ENCODE measurements at regions not wholly inside any gene's neighbourhood (a gene's known extent, or its start where the extent isn't known, plus 50 kb on each side); places are given as distances from the start of the nearest gene placed in this dataset.
A peak's percentile ranks its signal among the peaks of the same experiment; 100 is the strongest.
"Not testable (repeated sequence)": the region's sequence is repeated elsewhere in the genome, so short reads cannot be mapped to it uniquely, and the experiment has no call there.

DNA sequence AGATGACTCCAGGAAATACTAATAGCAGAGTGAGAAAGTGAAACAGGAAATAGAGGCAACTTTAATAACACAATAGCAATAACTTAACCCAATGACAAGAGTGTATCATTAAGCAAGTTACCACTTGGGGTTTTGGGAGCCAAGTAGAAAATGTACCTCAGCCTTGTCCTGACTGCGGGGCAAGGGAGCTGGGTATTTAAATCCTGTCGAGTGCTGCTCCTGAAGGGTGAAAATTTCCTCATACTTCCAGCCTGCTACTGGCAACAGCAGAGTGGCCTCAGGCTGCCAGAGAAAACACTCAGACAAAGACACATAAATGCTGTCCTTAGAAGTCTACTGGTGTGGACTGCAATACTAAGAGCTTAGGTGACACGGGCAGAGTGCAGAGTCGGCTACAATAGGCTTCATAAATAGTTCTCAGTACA lies 112.5 kb upstream of the EMB start:
- Histone ChIP-seq H3K36me3 (ENCODE audit: control insufficient read depth in 2 of 2, extremely low read depth in 1 of 2, insufficient read depth in 2 of 2, low read length in 2 of 2) (no peaks in the 10 kb centered on the region), H3K9me1 (ENCODE audit: control insufficient read depth, extremely low read depth, insufficient read depth, low read length) (no peaks in the 10 kb centered on the region), H3K9me3 (ENCODE audit: control insufficient read depth, low read depth, low read length) (no peaks in the 10 kb centered on the region), H3K4me1 (ENCODE audit: control insufficient read depth, extremely low read depth, insufficient read depth, low read length) (peaks cover 4% of the 10 kb centered on the region), H3K9ac (ENCODE audit: control insufficient read depth, extremely low read depth, insufficient read depth, low read length) (peak overlapping the region; percentile 63), H3K79me2 (ENCODE audit: control insufficient read depth, insufficient read depth, low read length) (no peaks in the 10 kb centered on the region), H2AFZ (ENCODE audit: control insufficient read depth, low read length) (peak overlapping the region; percentile 97), H3K27ac (ENCODE audit: control insufficient read depth, insufficient read depth, low read length) (peak overlapping the region; percentile 20), H3K27me3 (ENCODE audit: control insufficient read depth, extremely low read depth, insufficient read depth, low read length) (no peaks in the 10 kb centered on the region), H3K4me2 (ENCODE audit: control insufficient read depth, extremely low read depth, insufficient read depth, low read depth, low read length) (peak overlapping the region; percentile 79), H3K4me3 (ENCODE audit: control insufficient read depth in 2 of 3, extremely low read depth in 1 of 3, insufficient read depth in 2 of 3, low read depth in 1 of 3, low read length in 3 of 3) (peak overlapping the region in 2 of 3 experiments; percentile 29 to 61), H4K20me1 (ENCODE audit: control insufficient read depth, extremely low read depth, insufficient read depth, low read length) (no peaks in the 10 kb centered on the region)
- DNase-seq (ENCODE audit: low read depth, low spot score) = no peak
- TF ChIP-seq, protein P1, sequence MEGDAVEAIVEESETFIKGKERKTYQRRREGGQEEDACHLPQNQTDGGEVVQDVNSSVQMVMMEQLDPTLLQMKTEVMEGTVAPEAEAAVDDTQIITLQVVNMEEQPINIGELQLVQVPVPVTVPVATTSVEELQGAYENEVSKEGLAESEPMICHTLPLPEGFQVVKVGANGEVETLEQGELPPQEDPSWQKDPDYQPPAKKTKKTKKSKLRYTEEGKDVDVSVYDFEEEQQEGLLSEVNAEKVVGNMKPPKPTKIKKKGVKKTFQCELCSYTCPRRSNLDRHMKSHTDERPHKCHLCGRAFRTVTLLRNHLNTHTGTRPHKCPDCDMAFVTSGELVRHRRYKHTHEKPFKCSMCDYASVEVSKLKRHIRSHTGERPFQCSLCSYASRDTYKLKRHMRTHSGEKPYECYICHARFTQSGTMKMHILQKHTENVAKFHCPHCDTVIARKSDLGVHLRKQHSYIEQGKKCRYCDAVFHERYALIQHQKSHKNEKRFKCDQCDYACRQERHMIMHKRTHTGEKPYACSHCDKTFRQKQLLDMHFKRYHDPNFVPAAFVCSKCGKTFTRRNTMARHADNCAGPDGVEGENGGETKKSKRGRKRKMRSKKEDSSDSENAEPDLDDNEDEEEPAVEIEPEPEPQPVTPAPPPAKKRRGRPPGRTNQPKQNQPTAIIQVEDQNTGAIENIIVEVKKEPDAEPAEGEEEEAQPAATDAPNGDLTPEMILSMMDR (optimal IDR thresholded peaks at IDR 0.05 in 1 of 3, IDR thresholded peaks at IDR 0.05 in 1 of 3, conservative IDR thresholded peaks at IDR 0.05 in 1 of 3; ENCODE audit: extremely low read depth in 1 of 3, insufficient read depth in 2 of 3, low read length in 3 of 3) = no peak
- TF ChIP-seq EZH2 (IDR thresholded peaks at IDR 0.05; ENCODE audit: low read length) = no peak
- peak; percentile 90 for FAIRE-seq
- dilution Hi-C loops (cut with MboI; ENCODE audit: extremely low pct_ligation_motif_present, low sequenced_read_pairs) = no loop called here

DNA sequence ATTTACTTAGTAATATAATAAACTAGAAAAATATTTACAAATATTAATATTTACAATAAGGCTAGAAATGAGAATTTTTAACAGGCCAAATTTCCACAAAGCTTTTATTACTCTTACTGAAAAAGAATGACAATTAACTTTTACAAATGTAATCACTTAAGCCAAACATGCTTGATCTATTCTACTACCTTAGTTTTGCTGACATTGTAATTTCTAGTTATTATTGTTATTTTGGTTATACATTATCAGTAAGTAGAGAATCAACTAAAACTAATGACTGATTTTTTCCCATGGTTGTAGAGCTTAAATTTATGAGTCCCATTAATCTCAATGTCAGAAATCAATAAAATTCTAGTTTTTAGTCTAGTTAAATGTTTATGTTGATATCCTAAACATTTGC lies 107.8 kb upstream of the PARP8 start:
- FAIRE-seq; H3K27ac ChIP-seq (ENCODE audit: control insufficient read depth, insufficient read depth, low read length); H3K9me3 ChIP-seq (ENCODE audit: control insufficient read depth, low read depth, low read length); H3K79me2 ChIP-seq (ENCODE audit: control insufficient read depth, insufficient read depth, low read length); DNase-seq (ENCODE audit: low read depth, low spot score); H3K4me2 ChIP-seq (ENCODE audit: control insufficient read depth, extremely low read depth, insufficient read depth, low read depth, low read length); H4K20me1 ChIP-seq (ENCODE audit: control insufficient read depth, extremely low read depth, insufficient read depth, low read length); H3K4me3 ChIP-seq (ENCODE audit: control insufficient read depth in 2 of 3, extremely low read depth in 1 of 3, insufficient read depth in 2 of 3, low read depth in 1 of 3, low read length in 3 of 3); H2AFZ ChIP-seq (ENCODE audit: control insufficient read depth, low read length); H3K4me1 ChIP-seq (ENCODE audit: control insufficient read depth, extremely low read depth, insufficient read depth, low read length); H3K27me3 ChIP-seq (ENCODE audit: control insufficient read depth, extremely low read depth, insufficient read depth, low read length); H3K9ac ChIP-seq (ENCODE audit: control insufficient read depth, extremely low read depth, insufficient read depth, low read length); H3K36me3 ChIP-seq (ENCODE audit: control insufficient read depth in 2 of 2, extremely low read depth in 1 of 2, insufficient read depth in 2 of 2, low read length in 2 of 2); dilution Hi-C loops (cut with MboI; ENCODE audit: extremely low pct_ligation_motif_present, low sequenced_read_pairs); H3K9me1 ChIP-seq (ENCODE audit: control insufficient read depth, extremely low read depth, insufficient read depth, low read length): not testable (repeated sequence)

DNA sequence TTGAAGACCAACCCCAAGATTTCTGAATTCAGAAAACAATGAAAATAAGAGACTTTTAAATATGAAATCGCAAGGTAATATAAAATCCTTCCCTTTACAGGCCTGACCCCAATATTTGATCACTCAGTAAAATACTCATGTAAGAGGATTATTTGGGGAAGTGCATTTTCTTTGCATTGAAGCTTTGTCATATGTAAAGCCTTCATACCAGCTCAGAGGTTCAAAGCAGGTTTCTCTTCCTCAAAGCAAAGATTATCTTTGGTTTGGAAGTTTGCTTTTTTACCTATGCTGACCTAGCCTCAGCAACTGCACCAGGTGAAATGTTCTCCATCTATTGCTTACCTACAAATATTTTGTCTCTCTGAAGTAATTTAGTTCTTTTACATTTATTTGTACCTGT lies 106.5 kb upstream of the PARP8 start:
- Histone ChIP-seq H3K9me1 (ENCODE audit: control insufficient read depth, extremely low read depth, insufficient read depth, low read length) (no peaks in the 10 kb centered on the region), H3K79me2 (ENCODE audit: control insufficient read depth, insufficient read depth, low read length) (no peaks in the 10 kb centered on the region), H3K4me1 (ENCODE audit: control insufficient read depth, extremely low read depth, insufficient read depth, low read length) (peaks cover 4% of the 10 kb centered on the region), H3K4me2 (ENCODE audit: control insufficient read depth, extremely low read depth, insufficient read depth, low read depth, low read length) (no peak overlapping the region), H3K27me3 (ENCODE audit: control insufficient read depth, extremely low read depth, insufficient read depth, low read length) (no peaks in the 10 kb centered on the region), H3K9ac (ENCODE audit: control insufficient read depth, extremely low read depth, insufficient read depth, low read length) (no peak overlapping the region), H2AFZ (ENCODE audit: control insufficient read depth, low read length) (no peak overlapping the region), H3K4me3 (ENCODE audit: control insufficient read depth in 2 of 3, extremely low read depth in 1 of 3, insufficient read depth in 2 of 3, low read depth in 1 of 3, low read length in 3 of 3) (no peak overlapping the region), H4K20me1 (ENCODE audit: control insufficient read depth, extremely low read depth, insufficient read depth, low read length) (no peaks in the 10 kb centered on the region), H3K9me3 (ENCODE audit: control insufficient read depth, low read depth, low read length) (no peaks in the 10 kb centered on the region), H3K27ac (ENCODE audit: control insufficient read depth, insufficient read depth, low read length) (no peak overlapping the region), H3K36me3 (ENCODE audit: control insufficient read depth in 2 of 2, extremely low read depth in 1 of 2, insufficient read depth in 2 of 2, low read length in 2 of 2) (no peaks in the 10 kb centered on the region)
- dilution Hi-C loops (cut with MboI; ENCODE audit: extremely low pct_ligation_motif_present, low sequenced_read_pairs) = no loop called here
- DNase-seq (ENCODE audit: low read depth, low spot score) (no peak), FAIRE-seq (peak; percentile 17)
- TF ChIP-seq EZH2 (IDR thresholded peaks at IDR 0.05; ENCODE audit: low read length) = no peak
- TF ChIP-seq, protein P1 (optimal IDR thresholded peaks at IDR 0.05 in 1 of 3, IDR thresholded peaks at IDR 0.05 in 1 of 3, conservative IDR thresholded peaks at IDR 0.05 in 1 of 3; ENCODE audit: extremely low read depth in 1 of 3, insufficient read depth in 2 of 3, low read length in 3 of 3) = no peak

Measured in keratinocyte (primary cell).